KMS-11 (cell line): ENCODE measurements at regions not wholly inside any gene's neighbourhood (a gene's known extent, or its start where the extent isn't known, plus 50 kb on each side); places are given as distances from the start of the nearest gene placed in this dataset.

Source experiments
- H2AFZ ChIP-seq: fragments of 200-600 bp; sonication (generic); 2 replicates; pipeline ENCODE4 v1.6.1; 2016; ENCODE audit warnings: antibody characterized with exemption, mixed run types, low read depth
- H3K27ac ChIP-seq: fragments of 200-600 bp; sonication (generic); 2 replicates; pipeline ENCODE4 v1.6.1; 2016; ENCODE audit warnings: mild to moderate bottlenecking, mixed run types
- H3K27me3 ChIP-seq: fragments of 200-600 bp; sonication (generic); 2 replicates; pipeline ENCODE4 v1.6.1; 2017; ENCODE audit warnings: mild to moderate bottlenecking, low read depth, mixed run types, moderate library complexity; ENCODE audit not compliant: insufficient read depth
- H3K36me3 ChIP-seq: fragments of 200-600 bp; sonication (generic); 2 replicates; pipeline ENCODE4 v1.6.1; 2017; ENCODE audit warnings: mild to moderate bottlenecking, mixed run types; ENCODE audit not compliant: insufficient read depth
- H3K4me1 ChIP-seq: fragments of 200-600 bp; sonication (generic); 2 replicates; pipeline ENCODE4 v1.6.1; 2016; ENCODE audit warnings: mild to moderate bottlenecking, low read depth, mixed run types; ENCODE audit not compliant: poor library complexity, severe bottlenecking
- H3K4me2 ChIP-seq: fragments of 200-600 bp; sonication (generic); 2 replicates; pipeline ENCODE4 v1.7.0; 2016; ENCODE audit warnings: mild to moderate bottlenecking, mixed run types
- H3K4me3 ChIP-seq: fragments of 200-600 bp; sonication (generic); IDR thresholded peaks from 2 replicates; pipeline ENCODE4 v1.6.1; 2017; ENCODE audit warnings: low read depth, low read length, mixed read lengths; ENCODE audit not compliant: insufficient read depth
- H3K79me2 ChIP-seq: fragments of 200-600 bp; sonication (generic); 2 replicates; pipeline ENCODE4 v1.6.1; 2016; ENCODE audit warnings: low read depth, mixed run types; ENCODE audit not compliant: insufficient read depth
- H3K9ac ChIP-seq: fragments of 200-600 bp; sonication (generic); 2 replicates; pipeline ENCODE4 v1.6.1; 2016; ENCODE audit warnings: mild to moderate bottlenecking, mixed run types
- H4K20me1 ChIP-seq: fragments of 200-600 bp; sonication (generic); 2 replicates; pipeline ENCODE4 v1.6.1; 2016; ENCODE audit warnings: mild to moderate bottlenecking, mixed run types; ENCODE audit not compliant: insufficient read depth
- CTCF ChIP-seq: fragments of 200-600 bp; sonication (generic); conservative IDR thresholded peaks from 2 replicates; pipeline ENCODE4 v1.6.1; 2017; ENCODE audit warnings: low read depth, mild to moderate bottlenecking, antibody characterized with exemption, low read length, moderate library complexity, mixed read lengths

GRCh38 chr7:51455513-51455912 lies 138.9 kb upstream of the COBL start:
- TF ChIP-seq CTCF: no peak
- no peak overlapping the region for H2AFZ ChIP-seq
- no peaks in the 10 kb centered on the region for H3K36me3 ChIP-seq
- no peaks in the 10 kb centered on the region for H3K4me1 ChIP-seq
- H3K27me3 ChIP-seq: no peaks in the 10 kb centered on the region
- no peak overlapping the region for H3K4me2 ChIP-seq
- H3K27ac ChIP-seq: no peak overlapping the region
- no peaks in the 10 kb centered on the region for H3K79me2 ChIP-seq
- H3K4me3 ChIP-seq: no peak overlapping the region
- H4K20me1 ChIP-seq: no peaks in the 10 kb centered on the region
- no peak overlapping the region for H3K9ac ChIP-seq

GRCh38 chr7:51455086-51455485 lies 138.5 kb upstream of the COBL start:
- H3K4me3 ChIP-seq: no peak overlapping the region
- no peaks in the 10 kb centered on the region for H3K79me2 ChIP-seq
- H3K27ac ChIP-seq: no peak overlapping the region
- H3K27me3 ChIP-seq: no peaks in the 10 kb centered on the region
- H4K20me1 ChIP-seq: no peaks in the 10 kb centered on the region
- no peaks in the 10 kb centered on the region for H3K36me3 ChIP-seq
- no peak overlapping the region for H3K9ac ChIP-seq
- H3K4me1 ChIP-seq: no peaks in the 10 kb centered on the region
- no peak overlapping the region for H2AFZ ChIP-seq
- no peak for TF ChIP-seq CTCF
- H3K4me2 ChIP-seq: no peak overlapping the region

- Histone ChIP-seq H3K9ac (no peak overlapping the region), H3K27ac (no peak overlapping the region), H2AFZ (no peak overlapping the region), H3K4me3 (no peak overlapping the region), H3K27me3 (no peaks in the 10 kb centered on the region), H3K36me3 (no peaks in the 10 kb centered on the region), H4K20me1 (no peaks in the 10 kb centered on the region), H3K79me2 (no peaks in the 10 kb centered on the region), H3K4me2 (no peak overlapping the region), H3K4me1 (no peaks in the 10 kb centered on the region)
- TF ChIP-seq CTCF: no peak
Measured at GRCh38 chr7:51452694-51453093, 136.1 kb upstream of the COBL start.

GRCh38 chr7:51451751-51452476 lies 135.3 kb upstream of the COBL start:
- Histone ChIP-seq H4K20me1 (no peaks in the 10 kb centered on the region), H3K36me3 (no peaks in the 10 kb centered on the region), H2AFZ (no peak overlapping the region), H3K27ac (no peak overlapping the region), H3K79me2 (no peaks in the 10 kb centered on the region), H3K27me3 (no peaks in the 10 kb centered on the region), H3K4me1 (no peaks in the 10 kb centered on the region), H3K9ac (no peak overlapping the region), H3K4me3 (no peak overlapping the region), H3K4me2 (no peak overlapping the region)
- no peak for TF ChIP-seq CTCF
